Thyroid gland (tissue), 4 donors: ENCODE measurements at regions not wholly inside any gene's neighbourhood (a gene's known extent, or its start where the extent isn't known, plus 50 kb on each side); places are given as distances from the start of the nearest gene placed in this dataset.

ENCODE experiments used
- CTCF ChIP-seq, 6 experiments: fragments of 200-600 bp in 3 of 6; fragments of 450-650 bp in 3 of 6; sonication (generic) in 3 of 6; IDR thresholded peaks; one replicate each; pipeline ENCODE4 v1.5.1; 2016 to 2019; ENCODE audit warnings: antibody characterized with exemption in 6 of 6, mild to moderate bottlenecking in 2 of 6, inconsistent platforms in 1 of 6, moderate library complexity in 1 of 6
- POLR2A ChIP-seq, 2 donors: fragments of 450-650 bp; IDR thresholded peaks; one replicate each; pipeline ENCODE4 v1.6.1; 2017; ENCODE audit warnings: antibody characterized with exemption in 2 of 2, mild to moderate bottlenecking in 2 of 2, moderate library complexity in 1 of 2

GRCh38 chr5:29899583-29899982 lies 1293.9 kb upstream of the CDH6 start:
- no peak for TF ChIP-seq CTCF (IDR thresholded peaks at IDR 0.05)
- no peak for TF ChIP-seq POLR2A (IDR thresholded peaks at IDR 0.05)
